Ovary (tissue), 3 donors: ENCODE measurements at regions not wholly inside any gene's neighbourhood (a gene's known extent, or its start where the extent isn't known, plus 50 kb on each side); places are given as distances from the start of the nearest gene placed in this dataset.

Source experiments
- CTCF ChIP-seq, 3 donors: fragments of 450-650 bp in 2 of 3; fragments of 200-600 bp in 1 of 3; IDR thresholded peaks; one replicate each; pipeline versions ENCODE4 v1.5.1 to v1.8.0; 2016 to 2022; ENCODE audit warnings: antibody characterized with exemption in 3 of 3, mild to moderate bottlenecking in 1 of 3
- EP300 ChIP-seq: sonication (generic); formaldehyde crosslinking; IDR thresholded peaks from one replicate; pipeline ENCODE4 v1.6.1; 2017; ENCODE audit warnings: antibody characterized with exemption
- POLR2A ChIP-seq: fragments of 450-650 bp; IDR thresholded peaks from one replicate; pipeline ENCODE4 v1.6.1; 2017; ENCODE audit warnings: antibody characterized with exemption, mild to moderate bottlenecking, moderate library complexity
- donor health status: DM: no; HTN: no; CAD: no.

- TF ChIP-seq CTCF (IDR thresholded peaks at IDR 0.05) (no peak), POLR2A (no peak), EP300 (no peak)
These were observed 251.7 kb downstream of the EFCAB11 start for GRCh38 chr14:89702876-89703200.
